OCI-LY3 (cell line): ENCODE measurements at regions not wholly inside any gene's neighbourhood (a gene's known extent, or its start where the extent isn't known, plus 50 kb on each side); places are given as distances from the start of the nearest gene placed in this dataset.
A peak's percentile ranks its signal among the peaks of the same experiment; 100 is the strongest.

Experiments
- H2AFZ ChIP-seq: fragments of 200-600, 300-600 bp; shearing (Covaris generic); 2 replicates; pipeline ENCODE4 v1.6.0; 2014; ENCODE audit warnings: antibody characterized with exemption, low read depth, low read length
- H3K27ac ChIP-seq: fragments of 200-600, 300-600 bp; sonication (generic); 2 replicates; pipeline ENCODE4 v1.5.1; 2014; ENCODE audit warnings: mild to moderate bottlenecking, low read length, moderate library complexity, mixed read lengths
- H3K27me3 ChIP-seq: fragments of 200-600, 300-600 bp; sonication (generic); 2 replicates; pipeline ENCODE4 v1.6.1; 2014; ENCODE audit warnings: low read depth, low read length, mixed read lengths
- H3K36me3 ChIP-seq: fragments of 200-600, 300-600 bp; sonication (generic); replicated peaks from 2 replicates; pipeline ENCODE3; 2014; ENCODE audit warnings: low read depth, low read length, mixed read lengths
- H3K4me1 ChIP-seq: fragments of 300-600, 200-600 bp; sonication (generic); 2 replicates; pipeline ENCODE4 v1.6.1; 2014; ENCODE audit warnings: low read length, mixed read lengths
- H3K4me2 ChIP-seq: fragments of 200-600, 300-600 bp; sonication (generic); 2 replicates; pipeline ENCODE4 v1.6.1; 2014; ENCODE audit warnings: low read length, mixed read lengths
- H3K4me3 ChIP-seq: fragments of 300-600, 200-600 bp; sonication (generic); 2 replicates; pipeline ENCODE4 v1.5.1; 2014; ENCODE audit warnings: antibody characterized with exemption, mild to moderate bottlenecking, low read length, moderate library complexity
- H3K79me2 ChIP-seq: fragments of 300-600, 200-600 bp; shearing (Covaris generic); 2 replicates; pipeline ENCODE4 v1.6.1; 2014; ENCODE audit warnings: mild to moderate bottlenecking, low read length, mixed read lengths
- H3K9ac ChIP-seq: fragments of 300-600, 200-600 bp; shearing (Covaris generic); 2 replicates; pipeline ENCODE4 v1.6.0; 2014; ENCODE audit warnings: mild to moderate bottlenecking, low read length, moderate library complexity
- H3K9me3 ChIP-seq: fragments of 200-600, 300-600 bp; shearing (Covaris generic); 2 replicates; pipeline ENCODE4 v1.6.1; 2014; ENCODE audit warnings: low read length, mixed read lengths; ENCODE audit not compliant: insufficient read depth
- H4K20me1 ChIP-seq: fragments of 200-600, 300-600 bp; sonication (generic); 2 replicates; pipeline ENCODE4 v1.6.1; 2016; ENCODE audit warnings: low read length, mixed read lengths; ENCODE audit not compliant: insufficient read depth
- CTCF ChIP-seq: fragments of 200-600, 300-600 bp; sonication (generic); IDR thresholded peaks from 2 replicates; pipeline ENCODE4 v1.5.1; 2014; ENCODE audit warnings: antibody characterized with exemption, low read length, low read depth
- EZH2phosphoT487 ChIP-seq: fragments of 200-600 bp; shearing (Covaris generic); IDR thresholded peaks from 2 replicates; pipeline ENCODE4 v1.6.1; 2018; ENCODE audit warnings: antibody characterized with exemption, mixed run types, low read depth

- Histone ChIP-seq H3K4me2 (no peak overlapping the region), H3K9me3 (no peaks in the 10 kb centered on the region), H4K20me1 (no peaks in the 10 kb centered on the region), H3K36me3 (no peaks in the 10 kb centered on the region), H2AFZ (no peak overlapping the region), H3K27me3 (no peaks in the 10 kb centered on the region), H3K27ac (no peak overlapping the region), H3K79me2 (no peaks in the 10 kb centered on the region), H3K4me3 (no peak overlapping the region), H3K4me1 (no peaks in the 10 kb centered on the region), H3K9ac (no peak overlapping the region)
- TF ChIP-seq CTCF (no peak), EZH2phosphoT487 (no peak)
Measured at GRCh38 chr4:62256479-62256878, 1056.4 kb downstream of the ADGRL3 start.

GRCh38 chr4:62252728-62253127, 1052.6 kb downstream of the ADGRL3 start:
- no peaks in the 10 kb centered on the region for H4K20me1 ChIP-seq
- H3K4me3 ChIP-seq: no peak overlapping the region
- TF ChIP-seq EZH2phosphoT487: no peak
- no peak for TF ChIP-seq CTCF
- H3K4me2 ChIP-seq: no peak overlapping the region
- no peaks in the 10 kb centered on the region for H3K36me3 ChIP-seq
- no peak overlapping the region for H2AFZ ChIP-seq
- H3K27ac ChIP-seq: no peak overlapping the region
- H3K9ac ChIP-seq: no peak overlapping the region
- H3K4me1 ChIP-seq: no peaks in the 10 kb centered on the region
- no peaks in the 10 kb centered on the region for H3K9me3 ChIP-seq
- H3K27me3 ChIP-seq: no peaks in the 10 kb centered on the region
- no peaks in the 10 kb centered on the region for H3K79me2 ChIP-seq

GRCh38 chr4:62250100-62250499, 1050.0 kb downstream of the ADGRL3 start:
- TF ChIP-seq CTCF (no peak), EZH2phosphoT487 (no peak)
- Histone ChIP-seq H3K4me2 (no peak overlapping the region), H3K9me3 (no peaks in the 10 kb centered on the region), H3K27ac (no peak overlapping the region), H3K9ac (no peak overlapping the region), H4K20me1 (no peaks in the 10 kb centered on the region), H2AFZ (no peak overlapping the region), H3K4me1 (no peaks in the 10 kb centered on the region), H3K27me3 (no peaks in the 10 kb centered on the region), H3K79me2 (no peaks in the 10 kb centered on the region), H3K4me3 (no peak overlapping the region), H3K36me3 (no peaks in the 10 kb centered on the region)

GRCh38 chr4:62243895-62244294, 1043.8 kb downstream of the ADGRL3 start:
- no peaks in the 10 kb centered on the region for H4K20me1 ChIP-seq
- H3K27ac ChIP-seq: no peak overlapping the region
- H3K79me2 ChIP-seq: no peaks in the 10 kb centered on the region
- no peak overlapping the region for H2AFZ ChIP-seq
- H3K9ac ChIP-seq: no peak overlapping the region
- H3K27me3 ChIP-seq: no peaks in the 10 kb centered on the region
- H3K4me3 ChIP-seq: no peak overlapping the region
- no peak overlapping the region for H3K4me2 ChIP-seq
- peak; percentile 25 for TF ChIP-seq CTCF
- TF ChIP-seq EZH2phosphoT487: no peak
- no peaks in the 10 kb centered on the region for H3K9me3 ChIP-seq
- H3K36me3 ChIP-seq: no peaks in the 10 kb centered on the region
- H3K4me1 ChIP-seq: no peaks in the 10 kb centered on the region
